Osteocyte (in vitro differentiated cells): ENCODE measurements at regions not wholly inside any gene's neighbourhood (a gene's known extent, or its start where the extent isn't known, plus 50 kb on each side); places are given as distances from the start of the nearest gene placed in this dataset.

Source experiments
- DNase-seq: peaks from one replicate; pipeline ENCODE4 v3.0.0; 2021; ENCODE audit warnings: mixed read lengths; ENCODE audit not compliant: unreplicated experiment; ENCODE audit errors: extremely low spot score
- H3K27ac Mint-ChIP-seq: one replicate; pipeline ENCODE4 v1.8.0; 2021; ENCODE audit warnings: mild to moderate bottlenecking, mixed read lengths; ENCODE audit not compliant: unreplicated experiment
- H3K27me3 Mint-ChIP-seq: one replicate; pipeline ENCODE4 v1.8.0; 2021; ENCODE audit warnings: mixed read lengths; ENCODE audit not compliant: unreplicated experiment
- H3K36me3 Mint-ChIP-seq: one replicate; pipeline ENCODE4 v1.8.0; 2021; ENCODE audit warnings: mixed read lengths; ENCODE audit not compliant: unreplicated experiment
- H3K4me1 Mint-ChIP-seq: one replicate; pipeline ENCODE4 v1.8.0; 2021; ENCODE audit warnings: mixed read lengths; ENCODE audit not compliant: unreplicated experiment
- H3K4me3 Mint-ChIP-seq: one replicate; pipeline ENCODE4 v1.8.0; 2021; ENCODE audit warnings: mild to moderate bottlenecking, moderate library complexity, mixed read lengths; ENCODE audit not compliant: unreplicated experiment
- H3K9me3 Mint-ChIP-seq: one replicate; pipeline ENCODE4 v1.8.0; 2021; ENCODE audit warnings: mixed read lengths; ENCODE audit not compliant: unreplicated experiment
- TF ChIP-seq, protein P1 (sequence below): fragments of 200-600 bp; sonication (generic); IDR thresholded peaks from 2 replicates; pipeline ENCODE4 v1.5.0; 2021; ENCODE audit warnings: antibody characterized with exemption, mild to moderate bottlenecking, moderate library complexity

DNA sequence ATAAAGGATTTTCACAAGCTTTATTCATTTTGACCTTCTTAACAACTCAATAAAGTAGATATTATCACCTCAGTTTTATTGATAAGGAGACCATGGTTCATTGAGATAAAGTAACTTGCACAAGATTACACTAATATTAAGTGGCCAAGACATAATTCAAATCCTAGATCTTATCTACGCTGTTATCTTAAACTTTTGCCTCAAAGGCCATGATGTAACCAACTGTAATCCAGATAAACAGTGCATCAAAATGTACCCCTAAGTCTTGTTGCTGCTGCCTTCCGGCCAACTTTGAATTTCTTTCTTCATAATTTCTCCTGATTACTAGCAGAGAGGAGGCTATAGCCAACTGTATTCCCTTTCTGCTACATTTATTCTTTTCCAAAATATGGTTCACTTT lies 1094.8 kb upstream of the PIK3C3 start:
- Mint-ChIP-seq H3K9me3 (peaks cover 12% of the 10 kb centered on the region), H3K4me1 (peaks cover 15% of the 10 kb centered on the region), H3K36me3 (no peaks in the 10 kb centered on the region), H3K4me3 (no peak overlapping the region), H3K27ac (no peak overlapping the region), H3K27me3 (no peaks in the 10 kb centered on the region)
- DNase-seq = no peak
- TF ChIP-seq, protein P1, sequence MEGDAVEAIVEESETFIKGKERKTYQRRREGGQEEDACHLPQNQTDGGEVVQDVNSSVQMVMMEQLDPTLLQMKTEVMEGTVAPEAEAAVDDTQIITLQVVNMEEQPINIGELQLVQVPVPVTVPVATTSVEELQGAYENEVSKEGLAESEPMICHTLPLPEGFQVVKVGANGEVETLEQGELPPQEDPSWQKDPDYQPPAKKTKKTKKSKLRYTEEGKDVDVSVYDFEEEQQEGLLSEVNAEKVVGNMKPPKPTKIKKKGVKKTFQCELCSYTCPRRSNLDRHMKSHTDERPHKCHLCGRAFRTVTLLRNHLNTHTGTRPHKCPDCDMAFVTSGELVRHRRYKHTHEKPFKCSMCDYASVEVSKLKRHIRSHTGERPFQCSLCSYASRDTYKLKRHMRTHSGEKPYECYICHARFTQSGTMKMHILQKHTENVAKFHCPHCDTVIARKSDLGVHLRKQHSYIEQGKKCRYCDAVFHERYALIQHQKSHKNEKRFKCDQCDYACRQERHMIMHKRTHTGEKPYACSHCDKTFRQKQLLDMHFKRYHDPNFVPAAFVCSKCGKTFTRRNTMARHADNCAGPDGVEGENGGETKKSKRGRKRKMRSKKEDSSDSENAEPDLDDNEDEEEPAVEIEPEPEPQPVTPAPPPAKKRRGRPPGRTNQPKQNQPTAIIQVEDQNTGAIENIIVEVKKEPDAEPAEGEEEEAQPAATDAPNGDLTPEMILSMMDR = no peak

GRCh38 chr18:40855661-40856060 lies 1099.4 kb upstream of the PIK3C3 start:
- Mint-ChIP-seq H3K36me3 (no peaks in the 10 kb centered on the region), H3K27ac (no peak overlapping the region), H3K9me3 (no peaks in the 10 kb centered on the region)

GRCh38 chr18:40852406-40852805 lies 1102.6 kb upstream of the PIK3C3 start:
- Mint-ChIP-seq H3K4me1 (no peaks in the 10 kb centered on the region), H3K27ac (no peak overlapping the region), H3K9me3 (no peaks in the 10 kb centered on the region), H3K4me3 (no peak overlapping the region), H3K27me3 (no peaks in the 10 kb centered on the region), H3K36me3 (no peaks in the 10 kb centered on the region)
- TF ChIP-seq, protein P1 = no peak
- no peak for DNase-seq

More at GRCh38 chr18:40855661-40856060, 1099.4 kb upstream of the PIK3C3 start:
- DNase-seq = no peak
- TF ChIP-seq, protein P1 = no peak
- Mint-ChIP-seq H3K27me3 (no peaks in the 10 kb centered on the region), H3K4me1 (no peaks in the 10 kb centered on the region), H3K4me3 (no peak overlapping the region)

DNA sequence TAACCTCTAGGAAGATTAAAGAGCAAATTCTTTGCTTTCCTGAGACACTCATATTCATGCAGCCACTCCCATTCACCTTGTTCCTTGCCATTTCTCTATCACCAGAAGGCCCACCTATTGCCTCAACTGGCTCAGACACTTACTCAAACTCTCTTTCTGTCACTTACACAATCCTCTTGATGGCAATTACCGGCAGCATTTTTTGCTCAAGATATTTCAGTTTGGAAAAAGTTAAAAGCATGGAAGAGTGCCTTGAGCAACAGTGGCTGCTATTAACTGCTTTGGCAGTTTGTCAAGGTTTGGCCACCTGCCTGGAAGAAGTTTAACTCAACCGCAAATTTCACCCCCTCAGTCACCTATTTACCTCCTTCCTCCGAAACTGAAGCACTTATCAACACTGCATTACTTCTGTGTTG lies 1104.0 kb upstream of the PIK3C3 start:
- no peak overlapping the region for H3K27ac Mint-ChIP-seq
- H3K27me3 Mint-ChIP-seq = no peaks in the 10 kb centered on the region
- DNase-seq = no peak
- no peak overlapping the region for H3K4me3 Mint-ChIP-seq
- no peaks in the 10 kb centered on the region for H3K4me1 Mint-ChIP-seq
- TF ChIP-seq, protein P1 = no peak
- no peaks in the 10 kb centered on the region for H3K9me3 Mint-ChIP-seq
- H3K36me3 Mint-ChIP-seq = no peaks in the 10 kb centered on the region

DNA sequence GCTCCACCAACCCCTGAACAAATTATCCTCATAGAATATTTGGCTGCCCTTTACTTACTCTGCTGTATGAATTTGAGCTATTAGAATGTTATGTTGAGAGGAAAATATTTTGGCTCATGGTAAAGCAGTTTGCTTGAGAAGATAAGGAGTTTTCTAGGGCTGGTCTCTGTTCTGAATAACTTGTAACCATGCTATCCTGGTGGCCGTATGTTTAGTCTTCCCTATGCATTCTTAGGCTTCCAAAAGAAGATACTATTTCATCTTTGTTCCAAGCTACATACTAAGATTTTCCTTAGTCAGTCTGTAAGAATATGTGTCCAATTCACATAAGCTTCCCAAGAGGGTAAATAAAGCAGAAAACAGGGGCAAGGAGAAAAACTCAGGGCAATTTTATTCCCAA lies 1105.1 kb upstream of the PIK3C3 start:
- DNase-seq = no peak
- H3K9me3 Mint-ChIP-seq = no peaks in the 10 kb centered on the region
- H3K4me1 Mint-ChIP-seq = no peaks in the 10 kb centered on the region
- no peaks in the 10 kb centered on the region for H3K27me3 Mint-ChIP-seq
- H3K27ac Mint-ChIP-seq = no peak overlapping the region
- no peaks in the 10 kb centered on the region for H3K36me3 Mint-ChIP-seq
- no peak overlapping the region for H3K4me3 Mint-ChIP-seq
- TF ChIP-seq, protein P1 = no peak
